ENCODE measurements at regions not wholly inside any gene's neighbourhood (a gene's known extent, or its start where the extent isn't known, plus 50 kb on each side); places are given as distances from the start of the nearest gene placed in this dataset.

DNA sequence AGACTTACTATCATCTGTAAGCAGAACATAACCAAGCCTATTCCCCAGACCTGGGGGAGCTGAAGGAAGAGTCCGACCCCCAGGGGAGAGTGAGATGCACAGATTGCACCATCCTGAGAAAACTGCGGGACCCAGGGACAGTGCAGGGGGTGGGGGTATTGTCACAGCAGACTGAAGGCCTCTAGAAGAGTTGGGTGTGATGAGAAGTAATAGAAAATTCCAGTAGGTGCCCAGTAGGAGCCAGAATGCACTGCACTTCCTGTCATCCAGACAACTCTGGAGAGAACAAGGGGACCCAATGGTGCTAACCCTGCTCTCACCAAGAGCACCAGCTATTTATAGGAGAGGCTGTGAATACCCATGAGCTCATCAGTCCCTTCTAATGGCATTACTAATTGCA, 190.1 kb downstream of the BCL11B start:
- in situ Hi-C loops (cut with HindIII; ENCODE audit: low sequenced_read_pairs), result no loop called here
- TF ChIP-seq, protein P1, sequence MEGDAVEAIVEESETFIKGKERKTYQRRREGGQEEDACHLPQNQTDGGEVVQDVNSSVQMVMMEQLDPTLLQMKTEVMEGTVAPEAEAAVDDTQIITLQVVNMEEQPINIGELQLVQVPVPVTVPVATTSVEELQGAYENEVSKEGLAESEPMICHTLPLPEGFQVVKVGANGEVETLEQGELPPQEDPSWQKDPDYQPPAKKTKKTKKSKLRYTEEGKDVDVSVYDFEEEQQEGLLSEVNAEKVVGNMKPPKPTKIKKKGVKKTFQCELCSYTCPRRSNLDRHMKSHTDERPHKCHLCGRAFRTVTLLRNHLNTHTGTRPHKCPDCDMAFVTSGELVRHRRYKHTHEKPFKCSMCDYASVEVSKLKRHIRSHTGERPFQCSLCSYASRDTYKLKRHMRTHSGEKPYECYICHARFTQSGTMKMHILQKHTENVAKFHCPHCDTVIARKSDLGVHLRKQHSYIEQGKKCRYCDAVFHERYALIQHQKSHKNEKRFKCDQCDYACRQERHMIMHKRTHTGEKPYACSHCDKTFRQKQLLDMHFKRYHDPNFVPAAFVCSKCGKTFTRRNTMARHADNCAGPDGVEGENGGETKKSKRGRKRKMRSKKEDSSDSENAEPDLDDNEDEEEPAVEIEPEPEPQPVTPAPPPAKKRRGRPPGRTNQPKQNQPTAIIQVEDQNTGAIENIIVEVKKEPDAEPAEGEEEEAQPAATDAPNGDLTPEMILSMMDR (IDR thresholded peaks at IDR 0.05; ENCODE audit: low read depth, low read length, missing control alignments), result no peak
- DNase-seq (ENCODE audit: low read depth), result no peak
- no peak overlapping the region for H3K4me3 ChIP-seq (ENCODE audit: low read depth, low read length)

DNA sequence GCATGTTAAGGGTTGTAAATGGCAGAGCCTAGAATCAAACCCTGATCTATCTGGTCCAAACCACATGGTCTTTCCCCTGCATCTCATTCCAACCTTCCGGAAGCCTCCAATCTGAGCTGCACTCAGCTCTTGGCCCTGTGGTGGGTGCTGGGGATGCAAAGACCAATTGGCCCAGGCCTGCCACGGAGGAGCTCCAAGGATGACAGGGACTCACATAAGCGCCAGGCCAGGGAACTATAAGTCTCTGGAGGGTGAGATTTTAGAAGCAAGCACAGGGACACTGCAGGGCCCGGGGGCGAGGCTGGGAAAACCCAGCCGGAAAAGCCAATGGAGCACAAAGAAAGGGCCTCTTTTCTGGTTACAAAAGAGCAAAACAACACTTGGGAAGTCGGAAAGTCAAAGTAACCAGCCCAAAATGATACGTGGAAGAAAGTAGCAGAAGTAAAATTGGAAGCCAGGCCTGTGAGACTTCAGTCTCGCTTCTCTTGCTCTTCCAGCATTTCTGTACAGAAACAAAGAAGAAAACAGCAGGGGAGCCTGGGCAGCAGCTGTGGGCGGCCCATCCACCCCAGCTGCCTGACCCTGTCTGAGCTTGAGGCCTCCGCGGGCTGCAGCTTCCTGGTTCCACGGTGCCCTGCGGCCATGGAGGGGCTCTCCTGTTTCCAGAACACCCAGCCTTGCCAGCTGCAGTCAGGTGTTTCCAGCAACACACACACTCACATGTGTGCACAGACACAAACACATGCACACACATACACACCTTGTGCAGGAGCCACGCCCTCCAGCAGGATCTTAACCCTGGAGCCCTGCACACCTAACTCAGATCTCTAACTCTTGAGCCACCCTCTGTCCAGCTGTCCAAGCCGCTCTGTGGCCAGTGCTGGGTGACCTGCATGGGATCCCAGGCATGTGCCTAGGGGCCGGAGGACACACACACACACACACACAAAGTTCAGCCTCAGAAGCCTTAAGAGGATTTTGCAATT, 178.2 kb downstream of the BCL11B start:
- no peak overlapping the region for H3K4me3 ChIP-seq (ENCODE audit: low read depth, low read length)
- peak; percentile 11 for DNase-seq (ENCODE audit: low read depth)
- TF ChIP-seq, protein P1 (IDR thresholded peaks at IDR 0.05; ENCODE audit: low read depth, low read length, missing control alignments), result no peak
- in situ Hi-C loops (cut with HindIII; ENCODE audit: low sequenced_read_pairs), result no loop called here

DNA sequence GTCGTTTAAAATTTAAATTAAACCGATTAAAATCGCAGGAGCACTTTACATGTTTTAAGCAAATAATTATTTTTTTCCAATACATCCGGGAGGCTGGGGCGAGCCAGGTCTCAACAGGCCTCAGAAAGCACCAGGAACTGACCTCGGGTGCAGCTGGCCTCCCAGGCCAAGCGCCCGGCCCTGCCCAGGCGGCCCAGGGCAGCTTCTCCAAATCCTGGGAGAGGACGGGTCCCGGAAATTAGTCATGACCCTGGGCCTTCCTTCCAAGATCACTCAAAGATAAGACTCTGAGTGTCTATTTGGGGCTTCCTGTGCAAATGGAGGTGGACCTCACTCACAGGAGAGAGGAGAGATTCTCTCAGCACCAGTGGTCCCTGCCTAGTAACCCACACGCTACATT, 177.1 kb downstream of the BCL11B start:
- in situ Hi-C loops (cut with HindIII; ENCODE audit: low sequenced_read_pairs), result no loop called here
- TF ChIP-seq, protein P1 (IDR thresholded peaks at IDR 0.05; ENCODE audit: low read depth, low read length, missing control alignments), result no peak
- no peak for DNase-seq (ENCODE audit: low read depth)
- no peak overlapping the region for H3K4me3 ChIP-seq (ENCODE audit: low read depth, low read length)

DNA sequence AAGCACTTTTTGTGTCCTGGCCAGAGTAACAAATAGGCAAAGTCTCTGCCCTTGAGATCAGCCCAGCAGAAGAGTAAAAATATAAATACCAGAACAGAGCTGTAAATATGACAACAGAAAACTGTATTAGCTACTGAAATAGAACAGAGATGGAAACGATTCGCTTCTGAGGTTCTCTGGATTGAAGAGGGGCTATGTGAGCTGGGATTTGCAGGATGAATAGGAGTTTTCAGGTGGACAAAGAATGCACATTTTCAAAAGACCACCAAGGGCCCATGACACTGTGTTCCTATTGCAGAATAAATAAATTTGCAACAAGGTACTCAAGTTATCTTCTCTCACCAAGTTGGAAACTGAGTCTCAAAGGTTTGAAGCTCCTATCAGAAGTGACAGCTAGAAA, 176.6 kb downstream of the BCL11B start:
- TF ChIP-seq, protein P1 (IDR thresholded peaks at IDR 0.05; ENCODE audit: low read depth, low read length, missing control alignments), result no peak
- DNase-seq (ENCODE audit: low read depth), result no peak
- in situ Hi-C loops (cut with HindIII; ENCODE audit: low sequenced_read_pairs), result no loop called here
- no peak overlapping the region for H3K4me3 ChIP-seq (ENCODE audit: low read depth, low read length)

DNA sequence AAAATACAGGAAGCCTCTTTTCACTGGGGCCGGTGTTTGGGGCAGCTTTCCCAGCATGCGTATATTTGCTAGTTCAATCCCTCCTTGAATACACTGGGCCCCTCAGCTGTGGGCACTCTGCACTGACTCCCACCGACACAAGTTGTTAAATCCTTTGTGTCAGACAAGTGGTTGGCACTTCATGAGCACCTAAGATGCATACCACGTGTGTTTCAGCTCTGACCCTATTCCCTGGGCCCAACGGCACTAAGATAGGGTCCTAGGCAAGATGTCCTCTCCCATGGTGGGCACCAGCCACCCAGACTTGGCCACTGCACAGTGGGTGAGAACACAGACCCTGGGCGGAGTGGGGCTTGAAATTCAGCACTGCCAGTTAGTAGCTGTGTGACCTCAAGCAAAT, 173.8 kb downstream of the BCL11B start:
- DNase-seq (ENCODE audit: low read depth), result no peak
- TF ChIP-seq, protein P1 (IDR thresholded peaks at IDR 0.05; ENCODE audit: low read depth, low read length, missing control alignments), result no peak
- in situ Hi-C loops (cut with HindIII; ENCODE audit: low sequenced_read_pairs), result no loop called here
- H3K4me3 ChIP-seq (ENCODE audit: low read depth, low read length), result no peak overlapping the region

DNA sequence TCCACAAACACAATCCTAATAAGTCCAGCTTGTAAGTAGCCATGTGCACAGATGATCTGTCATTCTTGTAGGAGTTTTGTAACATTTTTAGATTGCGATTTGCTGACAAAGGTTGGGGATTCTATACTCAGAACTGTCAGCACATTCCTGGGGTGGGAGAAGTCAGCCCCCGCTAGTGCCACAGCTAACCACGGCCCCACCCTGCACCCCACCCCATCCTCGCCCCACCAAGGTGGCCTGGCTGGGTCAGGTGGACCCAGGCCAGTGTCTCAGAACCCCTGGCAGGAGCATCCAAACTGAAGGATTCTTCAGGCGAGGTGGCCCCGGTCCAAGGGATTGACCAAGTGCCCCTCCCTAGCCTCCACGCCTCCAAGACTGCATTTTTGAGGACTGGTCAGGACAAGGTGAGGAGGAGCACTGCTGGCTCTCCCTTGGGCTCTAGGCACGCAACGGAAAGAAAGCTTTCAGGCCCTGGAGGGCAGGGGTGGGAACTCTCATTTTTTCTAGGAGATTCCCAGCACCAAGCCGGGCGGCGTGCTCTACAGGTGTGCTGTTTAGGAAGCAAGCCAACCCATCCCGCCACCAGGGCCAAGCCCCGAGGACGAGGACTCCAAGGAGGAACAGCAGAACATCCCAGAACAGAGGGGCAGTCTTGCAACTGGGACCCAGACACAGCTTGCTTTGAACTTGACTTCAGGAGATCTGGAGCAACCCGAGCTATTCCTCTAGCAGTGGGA, 172.8 kb downstream of the BCL11B start:
- DNase-seq (ENCODE audit: low read depth), result no peak
- H3K4me3 ChIP-seq (ENCODE audit: low read depth, low read length), result no peak overlapping the region
- TF ChIP-seq, protein P1 (IDR thresholded peaks at IDR 0.05; ENCODE audit: low read depth, low read length, missing control alignments), result no peak
- in situ Hi-C loops (cut with HindIII; ENCODE audit: low sequenced_read_pairs), result no loop called here
